NCI-H128 (cell line): ENCODE measurements at regions not wholly inside any gene's neighbourhood (a gene's known extent, or its start where the extent isn't known, plus 50 kb on each side); places are given as distances from the start of the nearest gene placed in this dataset.

Experiments used
- DNase-seq: peaks from one replicate; lab custom pipeline; 2025; ENCODE audit not compliant: unreplicated experiment; lab: John Stamatoyannopoulos, UW

DNA sequence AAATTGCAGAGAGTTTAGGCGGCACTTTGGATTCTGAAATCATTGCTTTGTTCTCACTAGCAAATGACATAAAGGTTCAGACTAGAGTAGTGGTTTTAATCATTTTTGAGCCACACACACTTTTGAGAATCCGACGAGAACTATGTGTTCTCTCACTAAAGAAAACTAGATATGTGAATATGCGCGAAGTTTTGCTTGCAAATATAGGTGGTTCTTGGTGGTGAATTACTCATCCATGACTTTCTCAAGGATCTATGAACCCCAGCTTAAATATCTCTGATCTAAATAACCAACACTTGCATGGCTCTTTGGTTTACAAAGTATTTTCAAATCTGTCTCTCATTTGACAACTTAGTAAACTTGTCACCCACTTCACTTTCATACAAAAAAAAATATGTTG lies 54.8 kb downstream of the NOG start:
- DNase-seq, result no peak

- no peak for DNase-seq
Measured at GRCh38 chr17:56648806-56649205, 55.3 kb downstream of the NOG start.

DNA sequence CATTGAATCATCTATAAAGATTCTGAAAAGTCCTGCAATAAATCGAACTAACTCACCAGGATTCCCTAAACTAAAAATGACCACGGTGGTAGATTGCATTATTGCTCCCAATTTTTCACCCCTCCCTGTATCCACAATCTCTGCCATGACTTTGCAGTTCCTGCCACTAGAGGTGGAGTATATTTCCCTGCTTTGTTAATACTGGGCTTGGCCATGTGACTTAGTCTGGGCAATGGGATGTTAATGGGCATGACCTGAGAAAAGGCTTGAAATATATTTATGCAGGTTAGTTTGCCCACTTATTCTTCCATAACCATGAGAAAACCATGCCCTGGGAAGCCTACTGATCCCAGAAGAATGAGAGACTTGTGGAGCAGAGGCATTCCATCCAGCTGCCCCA lies 59.1 kb downstream of the NOG start:
- no peak for DNase-seq

- no peak for DNase-seq
Measured at GRCh38 chr17:56653877-56654276, 60.4 kb downstream of the NOG start.

- DNase-seq, result no peak
Measured at GRCh38 chr17:56656701-56657327, 63.3 kb downstream of the NOG start.

DNA sequence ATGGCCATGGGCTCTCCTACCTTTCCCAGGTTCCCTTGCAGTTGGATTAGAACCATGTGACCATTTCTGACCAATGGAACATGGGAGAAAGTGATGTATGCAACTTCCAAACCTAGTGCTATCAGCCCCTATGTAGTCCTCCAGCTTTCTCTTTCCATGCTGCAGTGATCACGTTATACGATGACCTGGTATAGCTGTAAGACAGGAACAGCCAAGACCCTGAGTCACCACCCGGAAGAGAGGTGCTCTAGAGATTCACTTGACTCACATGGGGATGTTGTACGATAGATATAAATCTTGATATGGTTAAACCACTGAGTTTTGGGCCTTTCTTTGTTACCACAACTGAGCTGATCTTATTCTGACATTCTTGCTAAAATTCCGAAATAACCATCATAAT lies 65.1 kb downstream of the NOG start:
- DNase-seq, result no peak

DNA sequence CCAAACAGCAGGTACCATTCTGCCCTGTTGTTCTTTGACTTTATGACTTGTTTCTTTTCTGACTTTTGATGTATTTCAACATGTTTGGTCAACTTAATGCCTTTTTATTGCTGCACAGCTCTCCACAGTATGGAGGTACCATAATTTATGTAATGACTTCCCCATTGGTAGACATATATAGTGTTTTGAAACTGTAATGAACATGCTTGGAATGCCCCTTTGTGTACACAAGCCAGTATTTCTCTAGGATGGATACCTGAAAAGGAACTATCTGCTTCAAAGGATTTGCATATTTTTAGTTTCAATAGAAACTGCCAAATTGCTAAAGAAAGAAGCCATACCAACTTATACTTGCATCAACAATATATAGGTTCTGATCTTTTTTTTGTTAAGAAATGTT lies 66.1 kb downstream of the NOG start:
- DNase-seq, result no peak

DNA sequence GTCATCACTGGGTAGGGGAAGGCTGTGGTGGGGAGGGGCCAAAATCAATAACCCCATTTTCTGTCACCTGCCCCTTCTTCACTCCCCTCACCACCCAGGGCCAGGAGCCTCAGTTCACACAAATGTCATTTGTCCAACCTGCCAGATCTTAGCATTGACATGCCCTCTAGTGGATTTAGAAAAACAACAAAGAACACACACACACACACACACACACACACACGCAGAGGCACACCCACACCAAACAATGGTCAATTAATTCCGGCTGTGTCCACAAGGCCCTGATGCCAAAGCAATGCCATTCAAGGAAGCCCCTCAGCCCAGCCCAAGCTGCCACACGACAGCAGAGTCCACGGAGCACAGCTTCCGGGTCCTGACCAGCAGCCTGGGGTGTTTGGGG lies 68.4 kb downstream of the NOG start:
- DNase-seq, result no peak

DNA sequence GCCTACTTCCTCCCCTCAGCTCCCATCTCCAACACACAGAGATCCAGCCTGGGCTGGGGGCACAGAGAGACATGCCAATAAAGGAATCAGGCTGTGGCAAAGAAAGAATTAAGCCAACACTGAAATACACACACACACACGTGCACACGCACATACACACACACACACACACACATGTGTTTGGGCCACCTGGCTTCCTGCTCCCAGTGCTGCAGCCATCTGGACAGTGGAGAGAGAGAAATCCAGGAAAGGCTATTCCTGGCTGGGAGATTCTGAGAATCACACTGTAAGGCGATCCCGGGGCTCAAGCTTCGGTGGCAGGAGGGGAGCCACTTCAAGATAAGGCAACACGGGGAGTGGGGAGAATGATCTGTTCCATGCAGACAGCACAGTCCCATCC lies 72.4 kb downstream of the NOG start:
- DNase-seq, result no peak

DNA sequence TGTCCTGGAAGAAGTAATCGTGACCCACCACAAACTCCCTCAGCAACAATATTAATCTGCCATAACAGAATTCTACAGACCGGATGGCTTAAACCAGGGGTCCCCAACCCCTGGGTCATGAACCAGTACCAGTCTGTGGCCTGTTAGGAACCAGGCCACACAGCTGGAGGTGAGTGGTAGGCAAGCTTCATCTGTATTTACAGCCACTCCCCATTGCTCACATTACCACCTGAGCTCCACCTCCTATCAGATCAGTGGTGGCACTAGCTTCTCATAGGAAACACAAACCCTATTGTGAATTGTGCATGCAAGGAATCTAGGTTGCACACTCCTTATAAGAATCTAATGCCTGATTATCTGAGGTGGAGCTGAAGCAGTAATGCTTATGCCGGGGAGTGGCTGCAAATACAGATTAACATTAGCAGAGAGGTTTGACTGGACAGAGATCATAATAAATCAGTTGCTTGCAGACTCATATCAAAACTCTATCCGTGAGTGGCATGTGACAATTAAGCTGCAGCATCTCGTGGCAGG lies 74.5 kb downstream of the NOG start:
- DNase-seq, result no peak

DNA sequence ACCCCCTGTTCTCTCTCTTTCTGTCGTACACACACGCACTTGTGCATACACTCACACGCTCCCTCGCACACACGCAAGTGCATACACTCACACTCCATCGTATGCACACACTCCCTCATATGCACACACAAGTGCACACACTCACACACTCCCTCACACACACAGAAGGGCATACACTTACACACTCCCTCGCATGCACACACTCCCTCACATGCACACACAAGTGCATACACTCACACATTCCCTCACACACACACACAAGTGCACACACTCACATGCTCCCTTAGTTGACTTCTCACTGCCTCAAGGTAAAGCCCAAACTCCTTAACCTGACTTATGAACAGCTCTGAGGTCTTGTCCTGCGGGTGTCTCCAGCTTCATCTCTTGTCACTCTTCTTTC lies 78.7 kb downstream of the NOG start:
- no peak for DNase-seq

DNA sequence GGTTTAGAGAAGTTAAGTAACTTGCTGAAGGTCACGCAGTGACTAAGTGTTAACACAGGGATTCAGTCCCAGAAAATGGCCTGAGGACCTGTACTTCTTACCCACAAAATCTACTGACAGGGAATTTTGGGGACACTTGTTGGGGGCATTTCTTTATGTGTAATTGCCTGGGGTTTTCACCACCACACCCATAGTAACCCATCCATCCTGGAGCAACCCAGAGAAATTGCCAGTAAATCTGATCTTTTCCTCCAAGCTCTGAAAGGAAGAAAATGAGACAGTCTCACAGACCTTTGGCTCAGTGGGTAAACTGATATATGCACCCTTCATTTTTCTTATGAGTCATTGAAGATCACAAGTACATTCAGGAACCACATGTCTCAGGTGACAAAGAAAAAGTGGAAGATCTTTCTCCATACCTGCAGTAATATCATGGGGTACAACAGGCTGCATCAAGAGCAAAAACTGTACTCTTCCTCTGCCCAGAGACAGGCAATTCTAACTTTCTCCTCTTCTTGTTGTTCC lies 81.0 kb downstream of the NOG start:
- no peak for DNase-seq

DNA sequence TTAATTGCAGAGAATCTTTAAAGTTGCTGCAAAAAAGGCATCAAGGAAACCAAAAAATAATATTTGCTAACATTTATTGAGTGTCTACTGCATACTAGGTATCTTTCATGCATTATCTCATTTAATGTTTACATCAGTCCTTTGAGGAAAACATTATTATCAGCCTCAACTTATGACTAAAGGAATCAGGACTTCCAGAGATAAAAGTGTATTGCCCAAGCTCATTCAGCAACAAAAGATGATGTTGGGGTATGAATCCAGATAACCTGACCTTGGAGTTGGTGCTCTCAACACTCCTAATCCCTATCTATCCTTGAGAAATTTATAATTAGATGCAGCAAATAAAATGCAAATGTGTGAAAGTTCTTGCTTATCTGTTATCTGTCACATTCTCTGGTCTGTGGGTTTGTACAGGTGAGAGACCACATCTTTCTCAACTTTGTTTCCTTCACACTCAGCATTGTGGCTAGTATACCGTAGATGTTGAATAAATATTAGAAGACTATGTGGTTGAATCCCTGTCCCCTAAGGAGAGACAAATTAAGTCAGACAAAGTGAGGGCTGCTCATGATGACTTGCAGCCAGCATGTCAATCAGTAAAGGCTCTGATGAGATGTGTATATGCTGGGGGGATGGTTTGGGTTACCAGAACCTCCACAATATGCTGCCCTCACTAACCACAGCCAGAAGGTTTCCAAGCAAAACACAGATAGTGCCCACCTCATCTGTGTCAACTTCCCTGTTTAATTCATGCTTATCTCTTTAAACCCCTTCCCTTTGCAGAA lies 82.6 kb downstream of the NOG start:
- no peak for DNase-seq

DNA sequence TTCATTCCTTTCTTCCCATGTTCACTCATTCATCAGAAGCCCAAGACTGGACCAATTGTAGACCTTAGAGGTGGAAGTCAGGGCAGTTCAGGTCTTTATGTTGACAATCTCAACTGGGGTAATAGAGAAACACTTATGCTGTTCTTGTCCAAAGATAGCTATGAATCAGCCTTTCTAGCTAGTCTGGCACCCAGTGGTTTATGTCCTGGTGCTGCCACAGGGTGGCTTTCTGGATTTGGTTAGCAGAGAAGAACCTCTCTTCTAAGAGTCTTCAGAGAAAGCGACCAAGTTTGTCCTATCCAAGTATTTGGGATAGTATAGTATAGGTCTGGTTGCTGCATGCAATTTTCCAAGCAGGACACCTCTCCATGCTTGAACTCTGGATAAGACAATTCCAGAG lies 83.3 kb downstream of the NOG start:
- DNase-seq, result no peak

- DNase-seq, result no peak
Measured at GRCh38 chr17:56678249-56679114, 85.0 kb downstream of the NOG start.

DNA sequence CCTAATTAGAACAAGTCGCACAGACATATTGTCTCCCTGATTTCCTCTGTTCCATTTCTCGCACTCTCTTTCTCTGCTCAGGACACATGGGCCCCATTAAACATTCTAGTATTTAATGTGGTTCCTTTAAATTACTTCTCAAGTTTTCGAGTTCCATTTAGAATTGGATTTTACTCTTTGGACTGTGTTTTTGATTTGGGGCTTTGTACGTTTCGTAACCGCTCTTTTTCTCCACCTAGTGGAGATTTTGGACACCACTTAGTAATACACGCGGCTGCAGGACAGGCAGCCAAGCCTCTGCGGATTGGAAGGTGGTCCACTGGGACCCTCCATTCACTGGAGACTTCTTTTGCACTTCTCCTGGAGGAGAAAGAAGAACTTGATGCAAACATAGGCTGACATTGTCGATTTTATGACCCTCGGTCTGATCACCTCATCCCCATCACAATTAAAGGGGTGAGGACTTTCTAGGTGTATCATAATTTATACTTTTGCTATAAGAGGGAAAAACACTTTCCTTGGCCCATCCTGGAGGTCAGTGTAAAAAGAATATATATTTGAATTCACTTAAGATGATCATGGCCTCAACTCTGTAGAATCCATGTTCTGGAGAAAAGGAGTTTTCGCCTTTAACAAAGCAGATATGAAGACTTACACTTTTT lies 85.7 kb downstream of the NOG start:
- DNase-seq, result peak; percentile 7

DNA sequence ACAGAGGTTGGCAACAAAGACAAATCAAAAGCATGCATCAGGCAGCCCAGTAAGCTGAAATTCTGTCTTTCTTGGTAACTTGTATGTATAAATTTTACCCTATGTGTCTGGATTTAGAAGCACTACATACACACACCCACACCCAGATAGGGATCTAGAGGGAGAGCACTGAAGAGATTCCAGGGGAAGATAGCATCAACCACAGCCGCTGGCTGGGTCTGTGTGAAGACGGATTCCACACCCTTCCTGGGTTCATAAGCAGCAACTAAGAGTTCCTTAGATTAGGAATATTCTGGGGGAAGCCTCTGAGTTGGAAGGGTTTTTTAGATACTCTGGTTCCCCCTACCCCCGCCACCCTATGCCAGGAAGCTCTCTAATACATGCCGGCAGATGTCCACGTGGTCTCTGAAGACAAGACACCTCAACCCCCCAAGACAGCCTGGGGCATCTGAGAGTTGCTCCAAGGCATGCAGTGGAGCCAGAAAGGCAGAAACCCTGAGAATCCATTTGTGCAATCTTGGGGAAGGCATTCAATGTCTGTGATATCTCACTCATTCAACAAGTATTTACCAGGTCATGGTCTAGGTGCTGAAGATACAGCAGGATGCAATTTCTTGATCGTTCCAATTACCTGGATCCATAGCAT lies 86.4 kb downstream of the NOG start:
- no peak for DNase-seq

DNA sequence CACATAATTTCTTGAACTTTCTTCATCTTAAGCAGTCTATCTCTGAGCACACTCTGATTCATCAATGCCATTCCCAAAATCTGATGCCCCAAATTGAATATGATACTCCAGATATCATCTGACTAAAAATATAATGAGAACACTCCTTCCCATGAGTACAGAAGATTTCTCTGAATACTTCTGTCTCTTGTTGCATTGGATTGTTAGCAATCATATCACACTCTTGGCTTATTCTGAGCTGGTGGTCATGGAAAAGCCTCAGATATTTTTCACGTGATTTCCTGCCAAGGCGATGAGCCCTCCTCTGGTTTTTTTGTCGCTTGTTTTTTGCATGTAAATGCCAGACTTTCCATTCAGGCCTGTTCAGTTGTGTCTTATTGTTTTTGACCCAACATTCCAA lies 87.2 kb downstream of the NOG start:
- no peak for DNase-seq

DNA sequence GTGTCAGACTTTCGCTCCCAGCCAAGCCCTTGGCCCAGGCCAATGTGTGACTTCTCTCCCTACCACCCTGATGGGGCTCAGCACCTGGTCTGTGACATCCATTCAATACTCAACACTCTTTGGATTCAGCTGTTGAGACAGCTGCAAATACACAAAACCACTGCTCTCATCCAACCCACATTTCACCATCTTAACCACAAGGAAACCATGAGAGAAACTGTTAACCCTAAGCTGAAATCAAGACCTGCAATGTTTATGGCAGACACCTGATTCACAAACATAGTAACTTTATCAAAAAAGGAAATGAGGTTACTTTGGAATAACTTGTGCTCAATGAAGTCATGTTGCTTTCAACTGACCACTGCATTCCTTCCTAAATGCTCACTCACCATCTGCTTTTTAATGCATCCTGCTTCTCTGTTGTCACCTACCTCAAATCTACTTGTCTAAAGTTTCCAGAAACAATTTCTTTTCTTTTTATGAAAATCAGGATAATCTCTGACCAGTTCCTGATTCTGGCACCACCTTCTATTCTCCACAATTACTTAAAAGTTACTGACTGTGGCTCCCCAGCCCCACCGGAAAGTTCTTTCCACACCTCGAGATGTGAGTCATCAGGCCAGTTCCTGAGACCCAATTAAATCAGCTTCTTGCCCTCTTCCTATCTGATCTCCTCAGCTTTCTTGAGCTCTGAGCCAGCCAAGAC lies 88.2 kb downstream of the NOG start:
- DNase-seq, result no peak

GRCh38 chr17:56688151-56688550 lies 94.7 kb downstream of the NOG start:
- DNase-seq, result no peak
